Omental fat pad (tissue), 3 donors: ENCODE measurements at regions not wholly inside any gene's neighbourhood (a gene's known extent, or its start where the extent isn't known, plus 50 kb on each side); places are given as distances from the start of the nearest gene placed in this dataset.

ENCODE experiments used
- ATAC-seq: fragments of 150-250 bp; one replicate; pipeline ENCODE4 v1.9.1; 2016; ENCODE audit warnings: mild to moderate bottlenecking, moderate library complexity; ENCODE audit not compliant: low FRiP score
- DNase-seq: peaks from one replicate; pipeline ENCODE4 v3.0.0-alpha.2; 2019; ENCODE audit warnings: low spot score
- TF ChIP-seq, protein P1 (sequence below), 3 donors: fragments of 450-650 bp; IDR thresholded peaks; one replicate each; pipeline ENCODE4 v1.5.1; 2016 to 2017; ENCODE audit warnings: antibody characterized with exemption in 3 of 3, mild to moderate bottlenecking in 3 of 3, moderate library complexity in 2 of 3

- DNase-seq: no peak
- no peak for ATAC-seq
- TF ChIP-seq, protein P1, sequence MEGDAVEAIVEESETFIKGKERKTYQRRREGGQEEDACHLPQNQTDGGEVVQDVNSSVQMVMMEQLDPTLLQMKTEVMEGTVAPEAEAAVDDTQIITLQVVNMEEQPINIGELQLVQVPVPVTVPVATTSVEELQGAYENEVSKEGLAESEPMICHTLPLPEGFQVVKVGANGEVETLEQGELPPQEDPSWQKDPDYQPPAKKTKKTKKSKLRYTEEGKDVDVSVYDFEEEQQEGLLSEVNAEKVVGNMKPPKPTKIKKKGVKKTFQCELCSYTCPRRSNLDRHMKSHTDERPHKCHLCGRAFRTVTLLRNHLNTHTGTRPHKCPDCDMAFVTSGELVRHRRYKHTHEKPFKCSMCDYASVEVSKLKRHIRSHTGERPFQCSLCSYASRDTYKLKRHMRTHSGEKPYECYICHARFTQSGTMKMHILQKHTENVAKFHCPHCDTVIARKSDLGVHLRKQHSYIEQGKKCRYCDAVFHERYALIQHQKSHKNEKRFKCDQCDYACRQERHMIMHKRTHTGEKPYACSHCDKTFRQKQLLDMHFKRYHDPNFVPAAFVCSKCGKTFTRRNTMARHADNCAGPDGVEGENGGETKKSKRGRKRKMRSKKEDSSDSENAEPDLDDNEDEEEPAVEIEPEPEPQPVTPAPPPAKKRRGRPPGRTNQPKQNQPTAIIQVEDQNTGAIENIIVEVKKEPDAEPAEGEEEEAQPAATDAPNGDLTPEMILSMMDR (IDR thresholded peaks at IDR 0.05): no peak
Measured at GRCh38 chr22:22071455-22071854, 88.9 kb upstream of the TOP3B start.

- DNase-seq: no peak
- TF ChIP-seq, protein P1 (IDR thresholded peaks at IDR 0.05): no peak
- no peak for ATAC-seq
Measured at GRCh38 chr22:22070371-22070824, 87.8 kb upstream of the TOP3B start.

- ATAC-seq: no peak
- no peak for DNase-seq
- TF ChIP-seq, protein P1 (IDR thresholded peaks at IDR 0.05): no peak
Measured at GRCh38 chr22:22069450-22070370, 87.1 kb upstream of the TOP3B start.

- DNase-seq: no peak
Measured at GRCh38 chr22:22068657-22069056, 86.1 kb upstream of the TOP3B start.

GRCh38 chr22:22068025-22068424, 85.4 kb upstream of the TOP3B start:
- ATAC-seq: no peak
- TF ChIP-seq, protein P1 (IDR thresholded peaks at IDR 0.05): no peak
- DNase-seq: no peak

More at GRCh38 chr22:22068657-22069056, 86.1 kb upstream of the TOP3B start:
- TF ChIP-seq, protein P1 (IDR thresholded peaks at IDR 0.05): no peak
- no peak for ATAC-seq

DNA sequence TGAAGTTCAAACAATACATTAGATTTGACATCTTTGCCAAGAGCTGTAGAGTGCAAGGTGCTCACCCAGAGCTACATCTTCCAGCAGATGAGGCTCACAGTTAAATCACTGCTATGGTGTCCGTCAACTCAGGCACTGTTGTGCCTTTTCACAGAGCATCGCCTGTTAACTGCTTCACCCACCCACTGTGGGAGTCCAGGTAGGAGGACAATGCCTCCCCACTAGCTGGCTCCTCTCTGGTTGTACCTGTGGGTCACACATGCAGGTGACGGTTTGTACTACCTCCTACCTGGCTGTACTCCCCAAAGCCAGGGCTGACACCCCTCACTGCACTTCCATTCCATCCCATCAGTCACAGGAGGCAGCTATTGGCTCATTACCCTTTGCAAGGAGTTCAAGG, 84.6 kb upstream of the TOP3B start:
- TF ChIP-seq, protein P1 (IDR thresholded peaks at IDR 0.05): no peak
- no peak for ATAC-seq
- no peak for DNase-seq

DNA sequence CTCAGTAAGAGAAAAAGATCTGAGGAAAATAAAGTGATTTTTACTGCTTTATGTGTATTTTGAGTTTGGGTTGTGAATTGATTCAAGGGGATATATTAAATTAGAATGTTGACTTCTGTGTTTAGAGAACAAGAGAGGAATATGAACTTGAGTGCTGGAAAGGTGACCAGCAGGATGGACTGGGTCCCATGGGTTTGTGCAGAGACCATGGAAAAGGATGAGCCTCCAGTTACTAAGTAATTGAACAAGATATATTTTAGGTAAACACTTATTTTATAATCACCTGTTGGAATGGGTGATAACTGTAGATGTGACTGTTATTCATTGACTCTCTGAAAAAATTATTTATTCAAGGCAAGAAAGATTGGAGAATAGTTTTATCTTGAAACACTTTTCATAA, 82.0 kb upstream of the TOP3B start:
- TF ChIP-seq, protein P1 (IDR thresholded peaks at IDR 0.05): no peak
- DNase-seq (no peak), ATAC-seq (no peak)
